DMS153 treated with DMSO at 0.1 percent for 48 hours (cell line): ENCODE measurements at regions not wholly inside any gene's neighbourhood (a gene's known extent, or its start where the extent isn't known, plus 50 kb on each side); places are given as distances from the start of the nearest gene placed in this dataset.
A peak's percentile ranks its signal among the peaks of the same experiment; 100 is the strongest.

Experiments used
- DNase-seq: peaks from one replicate; lab custom pipeline; 2025; ENCODE audit not compliant: unreplicated experiment; lab: John Stamatoyannopoulos, UW

- DNase-seq: no peak
Measured at GRCh38 chr2:167462379-167462778, 574.1 kb downstream of the XIRP2 start.

- DNase-seq: no peak
Measured at GRCh38 chr2:167454036-167454435, 565.8 kb downstream of the XIRP2 start.

GRCh38 chr2:167451496-167452289 is 563.4 kb downstream of the XIRP2 start:
- DNase-seq: no peak

- DNase-seq: no peak
Measured at GRCh38 chr2:167450364-167450763, 562.1 kb downstream of the XIRP2 start.

- no peak for DNase-seq
Measured at GRCh38 chr2:167440382-167440781, 552.1 kb downstream of the XIRP2 start.

- no peak for DNase-seq
Measured at GRCh38 chr2:167438206-167438605, 549.9 kb downstream of the XIRP2 start.

- no peak for DNase-seq
Measured at GRCh38 chr2:167431949-167432348, 543.7 kb downstream of the XIRP2 start.

GRCh38 chr2:167430447-167430846 is 542.2 kb downstream of the XIRP2 start:
- no peak for DNase-seq

- peak; percentile 24 for DNase-seq
Measured at GRCh38 chr2:167424803-167425755, 536.8 kb downstream of the XIRP2 start.

GRCh38 chr2:167424221-167424620 is 535.9 kb downstream of the XIRP2 start:
- DNase-seq: peak; percentile 12

- no peak for DNase-seq
Measured at GRCh38 chr2:167423731-167424130, 535.5 kb downstream of the XIRP2 start.

- DNase-seq: no peak
Measured at GRCh38 chr2:167420211-167420610, 531.9 kb downstream of the XIRP2 start.

- no peak for DNase-seq
Measured at GRCh38 chr2:167415068-167415467, 526.8 kb downstream of the XIRP2 start.

- DNase-seq: no peak
Measured at GRCh38 chr2:167411367-167411766, 523.1 kb downstream of the XIRP2 start.

- no peak for DNase-seq
Measured at GRCh38 chr2:167406558-167406957, 518.3 kb downstream of the XIRP2 start.

- no peak for DNase-seq
Measured at GRCh38 chr2:167404627-167405284, 516.5 kb downstream of the XIRP2 start.

- no peak for DNase-seq
Measured at GRCh38 chr2:167401309-167401708, 513.0 kb downstream of the XIRP2 start.

- DNase-seq: no peak
Measured at GRCh38 chr2:167400546-167400945, 512.3 kb downstream of the XIRP2 start.

GRCh38 chr2:167398873-167399272 is 510.6 kb downstream of the XIRP2 start:
- DNase-seq: no peak

- DNase-seq: no peak
Measured at GRCh38 chr2:167388901-167389300, 500.6 kb downstream of the XIRP2 start.

- no peak for DNase-seq
Measured at GRCh38 chr2:167388497-167388896, 500.2 kb downstream of the XIRP2 start.
